GM18502 (cell line): ENCODE measurements at regions not wholly inside any gene's neighbourhood (a gene's known extent, or its start where the extent isn't known, plus 50 kb on each side); places are given as distances from the start of the nearest gene placed in this dataset.
A peak's percentile ranks its signal among the peaks of the same experiment; 100 is the strongest.

ENCODE experiments used
- ATAC-seq: cut with Tn5 transposase; IDR thresholded peaks from one replicate; pipeline ENCODE4 v1.9.1; 2021; ENCODE audit warnings: mild to moderate bottlenecking; ENCODE audit not compliant: unreplicated experiment, poor library complexity

DNA sequence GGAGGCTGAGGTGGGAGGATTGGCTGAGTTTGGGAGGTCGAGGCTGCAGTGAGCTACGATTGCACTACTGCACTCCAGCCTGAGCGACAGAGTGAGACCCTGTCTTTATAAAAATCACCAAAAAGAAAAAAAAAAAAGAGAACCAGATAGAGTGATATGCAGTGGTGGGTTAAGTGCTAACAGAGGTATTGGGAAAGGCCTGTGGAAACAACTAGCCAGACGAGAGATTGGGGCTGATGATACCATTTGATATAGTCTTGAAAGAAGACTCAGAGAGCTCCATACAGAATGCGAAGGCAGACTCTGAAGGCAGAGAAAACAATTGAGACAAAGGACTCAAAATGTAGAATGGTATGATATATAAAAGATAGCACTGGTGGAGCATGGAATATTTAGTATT is 134.1 kb downstream of the CDC42EP3 start:
- ATAC-seq, result no peak

DNA sequence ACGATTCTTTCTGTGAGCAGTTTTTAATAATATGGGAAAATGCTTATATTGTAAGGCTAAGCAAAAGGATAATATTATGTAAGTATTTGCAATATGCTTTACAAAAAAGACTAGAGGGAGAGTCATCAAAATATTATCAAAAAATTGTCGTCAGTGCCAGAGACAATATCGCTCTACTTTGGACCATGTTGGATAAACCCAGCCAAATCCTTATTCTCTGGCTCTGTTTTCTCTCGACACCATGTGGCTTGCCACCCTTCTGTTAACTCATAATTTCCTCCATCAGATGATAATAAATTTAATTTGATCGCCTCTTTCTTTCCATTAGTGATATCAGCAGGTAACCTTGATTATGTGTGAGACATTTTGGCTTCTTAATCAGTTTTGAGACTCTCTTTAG is 129.9 kb downstream of the CDC42EP3 start:
- ATAC-seq, result no peak

DNA sequence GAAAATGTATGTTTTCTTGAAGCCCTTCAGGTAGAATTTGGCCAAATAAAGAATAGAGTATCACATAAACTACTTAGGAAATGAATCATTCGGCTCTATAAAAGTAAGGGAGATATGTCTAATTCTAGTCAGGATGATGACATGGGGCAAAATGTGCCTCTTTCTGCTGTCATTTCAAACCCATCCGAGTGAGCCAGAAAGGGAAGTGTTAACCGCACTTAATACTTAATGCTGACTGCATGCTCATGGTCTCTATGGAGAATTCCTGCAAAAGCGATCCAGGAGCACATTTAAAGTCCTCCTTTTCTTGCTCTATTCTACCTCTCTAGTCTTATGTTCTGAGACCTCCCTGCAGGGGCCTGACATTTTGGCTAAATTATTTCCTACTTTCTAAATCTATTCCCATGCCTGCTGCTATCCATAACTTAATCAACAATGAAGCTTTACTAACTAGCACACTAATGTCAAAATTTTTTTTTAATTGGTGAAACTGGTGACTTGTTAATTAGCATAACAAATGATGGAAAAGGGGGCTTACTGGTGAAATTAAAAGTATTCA is 127.4 kb downstream of the CDC42EP3 start:
- ATAC-seq, result no peak

DNA sequence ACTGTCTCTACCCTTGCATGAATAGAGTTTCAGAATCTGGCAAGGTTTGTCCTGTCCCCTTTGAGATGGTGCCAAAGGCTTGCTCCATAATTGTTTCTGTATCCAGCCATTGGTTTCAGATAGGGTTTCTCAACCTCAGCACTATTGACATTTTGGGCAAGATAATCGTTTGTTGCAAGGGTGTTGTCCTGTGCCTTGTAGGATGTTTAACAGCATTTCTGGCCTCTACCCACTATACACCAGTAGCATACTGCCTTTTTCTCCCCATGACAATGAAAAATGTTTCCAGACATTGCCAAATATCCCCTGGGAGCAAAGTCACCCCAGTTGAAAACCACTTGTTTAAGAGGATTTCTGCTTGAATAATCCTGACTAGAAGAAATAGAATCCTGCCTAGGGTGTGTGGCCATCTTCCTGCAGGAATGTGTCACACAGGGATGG is 126.8 kb downstream of the CDC42EP3 start:
- no peak for ATAC-seq

DNA sequence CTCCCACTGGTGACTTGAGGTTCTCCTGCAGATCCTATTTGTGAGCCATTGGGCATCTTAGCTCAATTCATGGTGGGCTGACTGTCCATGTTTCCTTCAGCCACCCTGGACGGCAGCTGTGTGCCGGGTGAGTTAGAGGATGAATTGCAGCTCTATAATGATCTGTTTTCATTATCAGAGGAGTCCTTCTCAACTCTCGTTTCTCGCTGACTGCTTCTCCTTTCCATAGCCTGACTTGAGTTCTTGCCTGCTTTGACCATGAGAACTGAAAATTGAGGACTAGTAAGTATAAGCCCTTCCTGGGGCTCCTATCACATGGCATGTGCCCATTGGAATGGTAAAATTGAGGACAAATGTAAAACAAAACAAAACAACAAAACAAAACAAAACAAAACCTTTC is 121.8 kb downstream of the CDC42EP3 start:
- no peak for ATAC-seq

DNA sequence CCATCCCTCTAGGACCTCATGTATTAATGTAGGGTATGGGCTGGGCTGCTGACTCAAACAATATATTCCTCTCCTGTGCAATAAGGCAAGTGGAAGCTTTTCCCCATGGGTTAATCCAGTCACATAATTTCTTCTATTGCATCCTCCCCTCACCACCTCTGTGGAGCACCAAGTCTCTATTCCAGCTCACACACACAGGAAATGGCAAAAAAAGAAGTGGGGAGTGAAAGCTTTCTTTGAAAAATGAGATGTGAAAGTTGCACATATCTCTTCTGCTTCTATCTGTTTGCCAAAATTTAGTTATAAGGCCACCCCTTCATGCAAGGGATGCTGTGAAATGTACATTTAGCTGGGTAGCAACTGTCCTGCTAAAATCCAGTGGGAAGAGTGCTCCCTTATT is 121.3 kb downstream of the CDC42EP3 start:
- ATAC-seq, result no peak

DNA sequence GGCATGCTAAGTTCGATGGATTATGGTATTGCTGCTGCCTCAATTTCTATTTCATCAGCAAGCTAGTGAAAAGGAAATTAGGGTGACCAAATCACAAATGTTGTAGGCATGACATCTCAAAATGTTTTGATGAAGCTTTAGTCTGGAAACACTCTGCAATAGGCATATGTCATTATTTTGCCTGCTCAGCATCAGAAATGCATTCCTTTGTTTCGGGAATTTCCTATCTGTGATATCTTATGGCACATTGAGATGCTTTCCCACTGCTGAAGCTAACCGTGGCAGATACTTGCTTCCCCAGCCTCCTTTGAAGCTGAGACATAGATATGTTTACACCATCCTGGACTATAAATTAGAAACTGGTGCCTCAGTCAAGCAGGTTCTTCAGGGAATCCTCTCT is 119.7 kb downstream of the CDC42EP3 start:
- no peak for ATAC-seq

DNA sequence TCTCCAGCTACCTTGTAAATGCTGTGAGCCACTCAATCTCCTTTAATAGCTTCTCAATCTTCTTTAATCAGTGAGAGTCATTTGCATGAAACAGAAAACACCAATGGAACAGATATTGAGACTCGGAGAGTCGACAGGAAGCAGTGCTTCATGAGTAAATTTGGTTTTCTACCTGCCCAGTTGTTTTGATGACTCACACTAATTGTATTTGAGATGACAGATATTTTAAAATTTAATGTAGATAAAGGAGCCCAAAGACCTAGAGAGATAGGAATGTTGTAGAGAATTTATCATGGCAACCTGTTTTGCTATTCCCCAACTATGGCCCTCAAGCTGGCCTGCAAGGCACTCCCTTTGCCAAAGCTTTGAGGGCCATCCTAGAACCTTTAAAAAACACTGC is 119.1 kb downstream of the CDC42EP3 start:
- ATAC-seq, result no peak

DNA sequence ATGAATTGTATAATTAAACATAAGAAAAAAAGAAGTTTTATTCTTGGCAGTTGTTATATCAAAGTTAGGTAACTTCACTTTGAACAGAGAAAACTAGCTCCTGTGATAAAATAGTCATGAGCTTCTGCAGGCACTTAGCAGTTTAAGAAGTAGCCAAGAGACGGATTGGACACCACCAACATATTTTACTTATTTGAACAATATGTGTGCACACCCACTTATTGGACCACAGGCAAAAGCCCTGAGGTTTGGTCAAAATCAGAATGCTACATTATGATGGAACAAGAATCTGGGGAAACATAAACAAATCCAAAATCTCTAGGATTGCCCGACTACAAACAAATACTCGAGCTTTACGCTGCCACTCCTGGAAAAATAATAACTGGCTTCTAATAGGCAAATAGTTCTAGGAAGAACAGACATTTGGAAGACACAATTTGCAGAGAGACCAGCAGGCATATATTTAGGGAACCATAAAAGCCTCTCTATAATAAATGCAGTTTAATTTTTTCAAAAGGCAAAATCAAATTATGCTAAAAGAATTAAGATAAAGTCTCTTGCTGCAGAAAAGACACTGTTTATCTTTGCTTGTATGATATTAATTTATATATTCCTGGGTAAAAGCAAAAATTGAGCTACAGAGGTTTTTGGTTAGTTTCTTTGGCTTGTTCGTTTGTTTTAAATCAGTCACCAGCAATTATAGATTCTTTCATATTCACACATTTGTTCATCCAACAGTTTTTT is 117.9 kb downstream of the CDC42EP3 start:
- no peak for ATAC-seq

DNA sequence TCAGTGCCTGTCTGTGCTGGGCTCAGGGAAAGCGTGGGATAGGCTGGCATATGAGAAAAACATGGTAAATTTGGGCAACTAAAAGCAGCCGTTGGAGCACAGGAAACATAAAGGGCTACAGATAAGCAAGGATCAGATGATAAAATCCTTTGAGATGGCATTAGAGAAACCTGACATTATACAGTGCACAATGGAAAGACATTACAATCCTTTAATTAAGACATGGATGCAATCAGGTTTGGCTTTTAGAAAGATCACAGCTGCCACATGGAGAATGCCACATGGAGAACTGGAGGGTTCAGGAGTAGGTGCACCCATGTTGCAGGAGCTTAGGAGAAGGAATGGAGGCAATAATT is 117.3 kb downstream of the CDC42EP3 start:
- no peak for ATAC-seq

DNA sequence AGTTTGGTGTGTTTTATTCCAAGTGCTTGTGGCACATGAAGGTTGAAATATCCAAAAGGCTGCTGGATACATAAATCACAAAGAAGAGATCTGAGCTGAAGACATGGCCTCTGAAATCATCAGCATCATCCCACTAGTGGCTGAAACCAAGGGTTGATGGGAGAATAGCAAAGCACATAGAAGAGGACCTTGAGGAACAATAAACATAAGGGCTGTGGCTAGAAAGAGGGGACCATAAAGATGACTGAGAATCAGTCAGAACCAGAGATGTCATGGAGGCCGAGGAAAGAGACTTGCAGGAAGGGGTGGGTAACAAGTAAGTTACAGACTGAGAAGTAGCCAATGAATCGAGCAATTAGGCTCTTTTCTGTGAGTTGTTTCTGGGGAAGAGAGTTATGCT is 116.8 kb downstream of the CDC42EP3 start:
- no peak for ATAC-seq

DNA sequence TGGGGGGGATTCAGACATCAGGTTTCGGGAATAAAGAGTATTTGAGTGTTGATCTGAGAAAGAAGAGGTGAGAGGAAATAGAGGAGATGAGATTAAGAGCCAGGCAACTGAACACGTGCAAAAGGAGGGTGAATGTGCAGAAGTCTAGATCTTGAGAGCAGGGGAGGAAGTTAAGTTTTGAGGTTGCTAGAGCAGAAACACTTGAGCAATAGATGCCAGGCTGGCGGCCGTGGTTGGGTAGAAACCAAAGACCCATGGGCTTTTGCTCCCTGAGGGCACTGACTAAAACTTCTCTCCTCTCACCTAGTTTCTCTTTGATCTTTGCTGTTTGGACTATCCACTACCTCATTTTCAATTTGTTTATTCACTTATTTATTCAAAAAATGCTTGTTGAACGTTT is 116.0 kb downstream of the CDC42EP3 start:
- ATAC-seq, result no peak

DNA sequence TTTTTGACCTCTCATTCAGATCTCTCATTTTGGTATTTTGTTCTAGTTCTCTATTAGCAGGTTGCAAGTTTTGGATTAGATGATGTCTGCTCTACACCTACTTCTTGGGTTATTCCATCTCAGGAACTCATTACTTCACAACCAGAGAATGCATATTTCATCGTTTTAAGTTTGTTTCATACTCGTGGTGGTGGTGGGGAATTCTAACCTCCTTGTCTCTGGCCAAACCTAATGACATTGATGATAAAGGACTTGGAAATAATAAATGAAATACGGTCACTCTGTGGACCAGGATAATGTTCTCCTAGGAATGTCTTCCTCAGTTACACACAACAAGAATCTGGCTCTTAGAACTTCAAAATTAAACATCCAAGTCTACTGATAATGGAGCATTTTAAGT is 115.2 kb downstream of the CDC42EP3 start:
- no peak for ATAC-seq

DNA sequence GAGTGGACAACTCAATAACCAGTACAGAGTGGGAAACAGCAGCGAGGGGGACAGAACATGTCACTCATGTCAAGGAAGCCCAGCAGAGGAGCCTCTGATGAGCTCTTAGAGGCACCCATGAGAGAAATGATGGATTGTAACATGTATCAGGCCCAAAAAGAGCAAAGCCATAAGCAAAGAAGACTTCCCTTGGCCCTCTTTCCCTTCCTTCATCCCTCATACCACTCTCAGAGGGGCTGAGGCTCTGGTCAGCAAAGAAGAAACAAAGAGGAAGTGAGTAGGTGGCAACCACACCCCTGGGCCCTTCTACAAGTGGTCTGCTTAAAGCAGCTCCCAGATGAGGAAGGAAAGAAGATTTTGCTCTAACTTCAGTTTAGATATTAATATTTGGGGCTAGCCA is 112.8 kb downstream of the CDC42EP3 start:
- ATAC-seq, result peak; percentile 76

DNA sequence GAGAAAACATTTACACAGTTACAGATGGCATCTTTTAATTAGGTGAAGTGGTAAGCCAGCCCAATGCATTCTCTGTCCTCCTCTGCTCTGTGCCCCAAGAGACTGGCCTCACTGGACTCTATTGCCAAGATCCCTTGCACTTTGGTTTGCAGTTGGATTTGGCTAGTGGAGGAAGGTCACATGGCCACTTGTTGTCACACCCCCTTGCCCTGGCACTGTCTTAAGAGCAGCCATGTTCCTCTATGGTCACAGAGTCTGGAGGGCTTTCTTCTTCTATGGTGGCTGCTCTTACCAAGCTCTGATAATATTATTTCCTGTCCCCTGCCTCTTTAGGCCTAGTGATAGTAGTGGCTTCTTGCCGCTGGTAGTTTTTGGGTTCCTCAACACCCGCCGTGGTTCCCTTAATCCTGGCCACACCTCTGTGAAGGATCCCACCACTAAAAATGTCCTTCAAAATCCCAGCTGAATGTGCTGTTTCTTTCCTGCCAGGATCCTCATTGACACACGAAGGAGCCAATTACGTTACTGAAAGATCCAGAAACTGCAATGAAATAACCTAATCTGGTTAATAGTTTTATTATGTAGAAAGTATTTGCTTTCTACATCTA is 111.1 kb downstream of the CDC42EP3 start:
- no peak for ATAC-seq

DNA sequence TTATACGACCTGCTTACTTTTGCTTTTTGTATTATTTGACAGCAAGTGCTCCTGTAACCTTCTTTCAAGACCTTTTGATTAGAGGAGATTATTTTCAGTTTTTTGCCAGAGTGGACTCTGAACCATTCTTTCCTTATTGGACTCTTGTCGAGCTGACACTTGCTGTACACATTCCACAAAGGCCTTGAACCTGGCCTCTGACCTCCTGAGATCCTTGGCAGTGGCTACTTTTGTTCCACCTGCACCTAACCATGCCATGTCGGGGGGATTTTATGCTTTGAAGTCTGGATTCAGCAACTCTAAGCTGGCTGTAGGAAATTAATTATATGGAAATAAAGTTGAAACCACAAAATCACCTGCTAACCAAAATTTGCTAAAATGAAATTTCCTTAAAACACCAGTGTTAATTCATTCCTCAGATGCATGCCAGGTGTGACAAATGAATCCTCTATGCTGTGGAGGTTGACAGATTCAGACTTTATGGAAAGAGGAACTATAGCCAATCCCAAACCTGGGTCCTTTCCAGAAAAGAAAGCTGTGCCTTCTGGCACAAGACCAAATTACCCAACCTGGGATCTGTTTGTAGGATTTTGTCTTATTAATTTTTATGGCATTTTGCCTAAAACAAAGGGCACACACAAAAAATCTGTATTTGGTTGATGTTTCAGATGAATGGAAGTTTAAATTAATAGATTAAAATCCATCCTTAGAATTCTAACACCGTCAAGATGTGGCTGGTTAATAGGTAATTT is 110.4 kb downstream of the CDC42EP3 start:
- ATAC-seq, result no peak

DNA sequence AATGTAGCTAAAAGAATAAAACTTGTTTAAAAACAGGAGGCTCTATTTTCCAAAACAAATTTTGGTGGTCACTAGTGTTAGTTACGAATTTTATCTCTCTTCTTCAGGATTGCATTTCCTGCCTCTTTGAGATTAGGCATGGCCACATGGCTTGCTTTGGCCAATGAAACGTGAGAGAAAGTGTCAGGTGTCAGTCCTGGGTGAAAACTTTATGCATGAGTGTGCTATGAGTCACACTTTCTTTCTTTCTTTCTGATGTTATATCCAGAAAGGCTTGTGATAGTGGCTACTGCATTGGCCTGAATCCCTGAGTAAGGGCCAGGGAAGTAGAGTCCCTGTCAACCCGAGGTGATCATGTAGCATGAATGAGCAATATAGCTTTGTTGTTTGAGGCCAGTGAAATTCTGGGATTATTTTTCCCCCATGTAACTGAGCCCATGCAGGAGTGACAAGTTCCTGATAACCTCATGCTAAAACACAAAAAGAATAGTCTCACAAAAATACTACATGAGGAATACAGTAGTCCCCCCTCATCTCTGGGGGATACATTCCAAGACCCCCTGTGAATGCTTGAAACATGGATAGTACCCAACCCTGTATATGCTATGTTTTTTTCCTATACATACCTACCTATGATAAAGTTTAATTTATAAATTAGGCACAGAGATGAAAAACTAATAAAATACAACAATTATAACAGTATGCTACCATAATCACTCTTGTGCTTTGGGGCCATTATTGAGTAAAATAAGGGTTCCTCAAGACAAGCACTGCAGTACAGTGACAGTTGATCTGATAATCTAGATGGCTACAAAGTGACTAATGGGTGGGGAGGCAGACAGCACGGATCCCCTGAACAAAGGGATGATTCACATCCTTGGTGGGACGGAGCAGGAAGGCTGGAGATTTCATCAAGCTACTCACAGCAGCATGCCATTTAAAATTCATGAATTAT is 109.5 kb downstream of the CDC42EP3 start:
- ATAC-seq, result peak; percentile 75

DNA sequence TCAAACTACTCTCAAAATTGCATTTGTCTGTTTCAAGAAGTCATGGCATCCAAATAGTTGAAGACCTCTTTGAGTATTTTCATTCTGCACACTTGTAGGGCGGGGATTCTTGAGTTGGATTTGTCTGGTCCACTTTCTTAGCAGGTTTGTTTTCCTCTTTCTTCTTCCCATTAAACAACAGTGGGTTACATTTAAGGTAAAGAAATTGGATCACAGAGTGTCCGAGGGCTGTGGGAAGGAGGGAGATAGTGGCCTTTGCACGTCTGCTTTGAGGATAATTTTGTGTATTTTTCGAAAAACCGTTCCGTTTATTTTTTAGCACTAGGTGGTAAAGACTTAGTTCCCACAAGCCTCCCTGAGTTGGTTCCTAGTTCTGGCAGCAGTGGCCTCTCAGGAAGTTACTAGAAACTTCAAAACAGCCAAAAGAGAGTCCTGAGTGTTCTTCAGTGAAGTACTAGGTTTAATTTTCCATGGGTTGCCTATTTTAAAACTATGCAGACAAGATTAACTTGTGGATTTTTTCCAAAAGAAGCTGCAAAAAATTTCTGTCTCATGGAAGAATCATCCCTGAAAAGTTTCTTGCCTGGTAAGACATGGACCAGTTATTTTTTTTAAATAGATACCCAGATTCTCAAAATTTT is 107.9 kb downstream of the CDC42EP3 start:
- ATAC-seq, result no peak

DNA sequence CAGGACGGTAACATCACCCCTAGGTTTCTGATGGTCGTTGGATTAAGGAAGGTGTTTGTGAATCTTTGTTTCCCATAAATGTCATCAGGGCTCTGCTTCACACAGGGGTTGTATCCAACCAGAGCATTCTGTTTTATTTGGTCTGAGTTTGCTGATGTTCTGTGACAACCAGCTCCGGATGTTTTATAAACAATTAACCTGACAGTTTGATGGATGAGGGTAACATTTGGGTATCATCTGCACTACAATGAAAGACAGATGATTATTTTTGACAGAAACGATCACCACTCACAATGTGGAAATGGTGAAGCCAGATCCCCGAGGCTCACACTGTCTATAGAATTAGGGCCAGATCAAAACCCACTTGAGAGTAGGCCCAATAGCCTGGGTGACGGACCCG is 107.1 kb downstream of the CDC42EP3 start:
- no peak for ATAC-seq

DNA sequence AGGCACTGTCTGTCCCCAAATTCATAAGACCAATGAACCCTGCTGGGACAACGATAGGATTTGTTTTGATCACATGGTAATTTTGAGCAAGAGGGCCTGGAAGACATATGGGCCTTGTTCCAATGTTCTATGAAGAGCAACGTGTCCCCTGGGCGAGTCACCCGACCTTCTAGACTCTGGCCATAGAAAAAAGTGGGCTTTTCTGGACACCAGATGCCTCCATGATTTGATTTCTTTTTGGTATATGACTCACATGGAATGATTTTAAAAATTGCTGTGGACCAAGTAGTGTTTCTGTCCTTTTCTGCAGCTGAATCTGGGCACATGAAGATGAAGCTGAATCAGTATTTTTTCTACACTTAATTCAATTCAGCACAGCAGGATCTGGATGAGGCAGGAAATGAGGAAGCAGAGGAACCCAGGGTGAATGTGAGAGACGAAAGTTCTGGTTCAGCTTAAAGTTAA is 104.9 kb downstream of the CDC42EP3 start:
- no peak for ATAC-seq
